HG03571 (cell line): ENCODE measurements at regions not wholly inside any gene's neighbourhood (a gene's known extent, or its start where the extent isn't known, plus 50 kb on each side); places are given as distances from the start of the nearest gene placed in this dataset.

Source experiments
- ATAC-seq: cut with Tn5 transposase; IDR thresholded peaks from one replicate; pipeline ENCODE4 v1.9.1; 2021; ENCODE audit not compliant: unreplicated experiment

DNA sequence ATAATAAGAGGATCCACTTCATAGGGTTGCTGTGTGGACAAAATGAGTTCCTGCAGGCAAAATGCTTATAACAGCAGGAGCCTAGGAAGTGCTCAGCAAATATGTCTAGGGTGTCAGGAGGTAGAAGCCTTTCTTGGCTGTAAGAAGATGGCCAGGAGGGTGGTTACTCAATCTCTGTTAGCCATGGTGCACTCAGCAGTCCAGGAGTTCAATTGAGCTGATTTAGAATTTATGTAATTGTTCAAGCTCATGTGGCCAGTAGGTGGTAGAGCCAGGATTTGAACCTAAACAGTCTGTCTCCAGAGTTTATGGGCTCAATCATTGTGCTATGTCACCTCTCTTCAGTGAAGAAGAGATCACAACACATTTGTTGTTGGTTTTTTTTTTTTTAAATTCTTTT lies 381.2 kb downstream of the KIF4B start:
- no peak for ATAC-seq

DNA sequence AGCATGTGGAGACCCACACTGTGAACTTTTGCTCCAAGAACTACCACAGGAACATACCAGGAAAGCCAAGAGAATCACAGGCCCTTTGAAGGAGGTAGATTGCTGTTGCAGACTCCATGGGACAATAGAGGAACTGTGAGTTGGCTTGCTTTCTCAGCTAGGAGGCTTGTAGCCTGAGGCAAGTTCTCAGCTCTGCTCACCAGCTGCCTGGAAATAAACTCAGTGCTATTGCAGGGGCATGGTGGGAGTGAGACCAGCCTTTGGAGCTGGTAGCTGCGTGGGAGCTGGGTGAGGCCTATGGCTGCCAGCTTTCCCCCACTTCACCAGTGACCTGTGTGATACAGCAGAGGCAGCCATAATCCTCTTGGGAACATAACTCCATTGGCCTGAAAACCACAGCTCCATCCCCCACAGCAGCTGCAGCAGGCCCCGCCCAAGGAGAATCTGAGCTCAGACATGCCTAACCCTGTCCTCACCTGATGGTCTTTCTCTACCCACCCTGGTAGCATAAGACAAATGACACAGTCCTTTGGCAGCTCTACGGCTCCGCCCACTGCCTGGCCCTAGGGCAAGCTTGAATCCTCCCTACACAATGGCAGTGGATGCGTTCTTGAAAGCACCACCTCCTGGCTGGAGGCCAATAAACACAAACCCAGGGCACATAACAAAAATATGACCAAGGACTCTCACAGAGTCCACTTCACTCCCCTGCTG lies 389.5 kb downstream of the KIF4B start:
- ATAC-seq, result no peak

- no peak for ATAC-seq
These were observed 393.3 kb downstream of the KIF4B start for GRCh38 chr5:155406815-155407214.

- no peak for ATAC-seq
These were observed 394.9 kb downstream of the KIF4B start for GRCh38 chr5:155408465-155408864.

GRCh38 chr5:155416765-155417164 lies 403.2 kb downstream of the KIF4B start:
- ATAC-seq, result no peak

DNA sequence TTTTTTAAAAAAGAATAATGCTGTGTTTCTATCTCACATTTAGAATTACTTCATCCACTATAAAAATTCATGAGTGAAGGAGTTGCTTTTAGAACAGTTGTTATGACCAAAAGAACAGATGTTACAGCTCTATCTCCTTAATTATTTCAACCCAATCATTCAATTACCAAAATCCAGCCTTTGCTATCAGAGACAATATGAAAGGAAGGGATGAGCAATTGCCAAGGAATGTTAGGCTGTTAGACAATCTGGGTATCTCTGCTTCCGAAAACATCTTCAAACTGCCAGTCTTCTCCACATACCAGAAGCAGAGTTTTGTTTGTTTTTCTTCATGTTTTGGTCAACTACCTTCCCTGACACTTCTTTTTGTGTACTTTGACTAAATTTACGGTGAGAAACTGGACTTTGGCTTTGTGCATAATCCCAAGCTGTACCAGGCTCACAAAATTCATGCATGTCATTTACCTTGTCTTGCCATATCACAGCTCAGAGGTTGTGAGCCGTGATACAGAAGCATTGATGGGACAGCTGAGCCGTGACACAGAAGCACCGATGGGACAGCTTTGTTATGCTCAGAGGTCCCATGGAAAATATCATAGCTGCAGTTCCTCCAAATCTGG lies 405.5 kb downstream of the KIF4B start:
- no peak for ATAC-seq

- no peak for ATAC-seq
These were observed 416.6 kb downstream of the KIF4B start for GRCh38 chr5:155430192-155430591.

DNA sequence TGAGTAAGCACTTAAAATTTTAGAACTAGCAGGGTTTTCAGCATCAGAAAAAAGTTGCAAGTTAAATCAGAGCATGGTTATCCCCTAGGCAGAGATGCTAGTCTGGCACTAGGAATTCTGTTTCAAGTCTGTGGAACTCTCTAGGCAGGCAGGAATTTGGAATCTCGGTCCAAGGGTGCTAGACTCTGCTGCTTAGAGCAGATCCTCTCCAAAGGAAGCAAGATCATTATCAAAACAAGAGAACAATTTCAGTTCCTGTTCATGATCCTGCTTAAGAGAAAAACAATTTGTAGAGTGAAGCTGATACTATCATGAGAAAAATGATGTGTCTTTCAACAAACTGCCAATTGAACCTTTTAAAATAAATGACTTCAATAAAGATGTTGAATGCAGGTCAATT lies 420.7 kb downstream of the KIF4B start:
- ATAC-seq, result no peak

GRCh38 chr5:155434681-155435080 lies 421.1 kb downstream of the KIF4B start:
- no peak for ATAC-seq

GRCh38 chr5:155441849-155442248 lies 428.3 kb downstream of the KIF4B start:
- ATAC-seq, result no peak

DNA sequence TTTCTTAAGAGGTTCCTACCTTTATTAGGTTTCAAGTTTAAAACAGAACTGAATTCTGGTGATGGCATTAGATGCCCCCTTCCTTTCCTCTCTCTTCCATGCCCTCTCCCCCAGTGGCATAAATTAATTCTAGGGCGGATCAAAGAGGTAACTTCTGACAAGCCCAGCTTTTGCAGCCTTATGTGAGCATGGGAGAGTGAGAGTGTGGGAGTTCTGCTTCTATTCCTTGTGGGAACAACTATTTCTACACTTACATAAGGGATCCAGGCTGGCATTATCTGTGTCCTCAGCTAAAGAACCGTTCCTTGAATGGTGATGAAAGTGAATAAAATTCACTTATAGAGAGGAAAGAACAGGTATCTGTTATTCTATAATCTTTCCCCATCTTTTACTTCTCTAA lies 437.6 kb downstream of the KIF4B start:
- ATAC-seq, result no peak

DNA sequence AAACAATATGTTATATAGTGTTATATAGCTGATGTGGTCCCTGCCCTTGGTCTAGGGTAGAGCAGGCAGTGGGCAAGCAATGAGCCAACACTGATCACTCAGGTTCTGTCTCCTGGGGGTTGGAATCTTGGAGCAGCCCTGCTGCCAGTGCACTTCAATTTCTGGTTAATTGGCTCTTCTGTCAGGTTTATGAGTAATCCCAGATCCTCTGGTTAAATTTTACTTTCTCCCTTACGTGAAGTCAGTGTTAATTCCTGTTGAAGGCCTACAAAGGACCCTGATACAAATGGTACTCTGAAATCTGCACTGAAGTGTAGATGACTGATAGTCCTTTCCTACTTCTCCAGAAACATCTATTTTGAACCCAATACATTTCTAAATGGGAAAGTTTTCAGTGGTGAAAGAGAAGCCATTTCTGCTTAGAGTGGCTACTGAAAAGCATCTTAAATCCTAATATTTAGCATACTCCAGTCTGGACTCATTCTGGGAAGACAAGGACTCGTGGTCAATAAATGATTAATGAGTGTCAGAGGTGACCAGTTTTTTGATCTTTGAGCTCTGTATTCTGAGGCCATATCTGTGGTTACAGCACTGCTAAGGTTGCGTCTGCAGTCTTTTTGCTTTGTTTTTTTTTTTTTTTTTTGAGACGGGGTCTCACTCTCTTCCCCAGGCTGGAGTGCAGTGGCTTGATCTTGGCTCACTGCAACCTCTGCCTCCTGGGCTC lies 442.4 kb downstream of the KIF4B start:
- ATAC-seq, result no peak

DNA sequence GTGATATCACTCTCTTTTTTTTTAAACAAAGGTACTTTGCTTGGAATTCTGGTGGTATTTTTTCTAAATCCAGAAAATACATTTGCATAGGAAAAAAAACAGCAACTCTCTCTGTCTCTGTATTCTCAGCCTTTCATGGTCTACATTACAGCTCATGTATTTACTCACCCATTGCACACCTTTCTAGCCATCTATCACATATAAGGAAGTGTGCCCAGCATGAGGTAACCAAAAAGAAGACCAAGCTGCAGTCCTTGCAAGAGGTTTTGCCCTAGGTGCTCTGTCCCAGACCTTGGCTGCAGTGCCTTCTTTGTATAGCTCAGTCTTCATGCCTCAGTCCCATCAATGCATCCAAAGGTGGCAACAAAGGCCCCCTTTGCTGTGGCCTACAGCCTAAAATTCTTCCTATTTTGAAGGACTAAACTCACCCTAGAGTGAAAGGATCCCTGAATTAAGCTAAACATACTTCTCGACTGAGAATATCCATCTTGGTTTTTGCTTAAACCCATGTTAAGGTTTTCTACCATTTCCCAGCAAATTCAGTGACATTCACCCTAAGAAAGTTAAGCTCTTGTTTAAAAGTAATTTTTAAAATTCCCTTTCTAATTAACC lies 446.4 kb downstream of the KIF4B start:
- ATAC-seq, result no peak

- no peak for ATAC-seq
These were observed 447.0 kb downstream of the KIF4B start for GRCh38 chr5:155460501-155460931.

GRCh38 chr5:155461304-155461703 lies 447.7 kb downstream of the KIF4B start:
- no peak for ATAC-seq

DNA sequence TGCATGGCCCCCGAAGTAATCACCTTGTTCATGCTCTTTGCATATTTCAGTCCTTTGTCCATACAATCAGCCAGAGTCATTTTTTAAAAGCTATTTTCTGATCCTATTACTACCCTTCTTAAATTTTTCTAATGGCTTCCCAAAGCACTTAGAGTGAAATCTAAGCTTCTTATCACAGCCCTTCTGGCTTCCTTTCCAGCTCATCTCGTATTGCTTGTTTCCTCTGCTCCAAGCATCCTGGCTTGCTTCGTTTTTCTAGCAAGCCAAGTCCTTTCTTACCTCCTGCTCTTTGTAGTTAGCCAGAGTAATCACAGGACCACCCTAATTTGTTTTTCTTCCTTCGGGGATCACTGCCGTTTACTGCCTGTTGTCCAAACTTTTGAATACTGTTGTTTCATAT lies 453.3 kb downstream of the KIF4B start:
- no peak for ATAC-seq

DNA sequence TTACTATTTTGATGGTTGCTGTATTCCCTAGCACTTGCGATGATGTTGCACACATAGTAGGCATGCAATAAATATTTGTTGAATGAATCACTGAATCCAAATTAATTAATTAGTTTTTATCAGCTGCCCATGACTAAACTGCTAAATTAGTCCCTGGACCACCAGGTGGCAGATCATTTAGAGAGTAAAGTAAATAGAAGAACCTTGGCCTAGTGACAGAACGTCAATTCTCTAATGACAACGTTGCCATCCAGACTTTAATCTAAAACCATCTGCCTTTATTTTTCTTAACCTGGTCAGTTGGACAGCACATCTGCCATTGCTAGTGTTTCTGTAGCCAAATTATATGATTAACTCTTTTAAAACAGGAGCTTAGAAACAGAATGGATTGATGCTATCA lies 457.5 kb downstream of the KIF4B start:
- no peak for ATAC-seq

DNA sequence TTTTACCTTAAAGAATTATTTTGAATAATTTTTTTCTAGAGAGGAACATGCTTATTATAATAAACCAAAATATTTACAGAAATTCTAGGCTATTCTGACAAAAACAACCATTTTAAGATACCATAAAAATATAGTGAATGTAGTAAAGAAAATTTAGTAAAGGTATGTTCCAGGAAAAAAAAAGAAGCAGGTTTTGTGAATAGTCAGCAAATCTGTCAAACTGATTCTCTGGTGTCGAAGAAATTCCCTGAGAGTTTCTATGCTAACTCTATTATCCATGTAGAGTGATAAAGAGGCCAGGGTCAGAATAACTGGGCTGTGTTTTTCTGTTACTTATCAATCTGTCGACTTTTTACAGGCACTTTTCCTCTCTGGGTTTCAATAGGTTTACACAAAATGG lies 459.2 kb downstream of the KIF4B start:
- ATAC-seq, result no peak

DNA sequence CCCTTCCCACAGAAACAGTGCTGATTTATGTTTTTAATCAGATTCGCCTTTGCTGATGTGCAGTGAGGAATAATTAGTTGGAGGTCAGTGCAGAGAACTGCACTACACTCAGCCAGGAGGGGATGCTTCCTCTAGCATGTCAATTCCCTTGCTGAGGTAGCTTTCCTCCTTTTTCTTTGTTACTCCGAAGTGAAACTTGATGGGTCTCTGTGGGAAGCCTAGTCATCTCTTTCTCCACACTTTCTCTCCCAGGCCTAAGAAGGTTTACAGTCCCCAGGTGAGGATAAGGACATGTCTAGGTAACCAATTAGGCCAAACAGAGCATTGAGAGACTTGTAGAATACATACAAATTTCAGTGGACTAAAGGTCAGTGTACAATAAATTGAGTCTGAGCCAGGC lies 461.8 kb downstream of the KIF4B start:
- ATAC-seq, result no peak

GRCh38 chr5:155480731-155481131 lies 467.2 kb downstream of the KIF4B start:
- ATAC-seq, result no peak

- no peak for ATAC-seq
These were observed 467.6 kb downstream of the KIF4B start for GRCh38 chr5:155481182-155481581.

DNA sequence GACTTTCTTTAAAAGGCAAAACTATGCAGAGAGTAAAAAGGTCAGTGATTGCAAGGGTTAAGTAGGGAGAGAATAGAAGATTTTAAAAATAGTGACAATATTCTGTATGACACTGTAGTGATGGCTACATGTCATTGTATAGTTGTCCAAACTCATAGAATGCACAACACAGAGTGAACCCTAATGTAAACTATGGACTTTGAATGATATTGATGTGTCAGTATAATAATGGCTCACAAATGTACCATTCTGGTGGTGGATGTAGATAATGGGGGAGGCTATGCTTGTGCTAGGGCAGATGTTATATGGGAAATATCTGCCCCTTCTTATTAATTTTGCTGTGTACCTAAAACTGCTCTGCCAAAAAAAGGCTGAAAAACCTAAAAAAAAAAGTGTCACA lies 468.9 kb downstream of the KIF4B start:
- ATAC-seq, result no peak
